Left kidney (tissue), 1 donor: ENCODE measurements at regions not wholly inside any gene's neighbourhood (a gene's known extent, or its start where the extent isn't known, plus 50 kb on each side); places are given as distances from the start of the nearest gene placed in this dataset.
"Not testable (repeated sequence)": the region's sequence is repeated elsewhere in the genome, so short reads cannot be mapped to it uniquely, and the experiment has no call there.

Experiments used
- DNase-seq: peaks from one replicate; pipeline ENCODE4 v3.0.0-alpha.2; 2013

DNA sequence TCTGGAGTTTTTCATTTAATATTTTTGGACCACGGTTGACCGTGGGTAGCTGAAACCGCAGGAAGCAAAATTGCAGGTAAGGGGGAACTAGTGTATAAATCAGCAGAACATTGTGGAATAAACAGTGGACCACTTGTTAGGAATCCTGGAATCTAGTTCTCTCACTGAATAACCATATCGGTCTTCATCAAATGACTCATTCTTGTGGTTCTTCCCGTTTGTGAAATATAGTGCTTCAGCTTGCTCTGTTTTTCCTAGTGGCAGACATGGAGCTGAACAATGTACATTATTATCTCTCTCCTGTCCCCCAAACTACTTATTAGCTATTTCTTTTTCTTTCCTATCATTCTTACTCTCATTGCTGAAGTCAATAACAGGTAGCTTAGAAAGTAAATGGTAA, 61.9 kb downstream of the HSPA13 start:
- no peak for DNase-seq

DNA sequence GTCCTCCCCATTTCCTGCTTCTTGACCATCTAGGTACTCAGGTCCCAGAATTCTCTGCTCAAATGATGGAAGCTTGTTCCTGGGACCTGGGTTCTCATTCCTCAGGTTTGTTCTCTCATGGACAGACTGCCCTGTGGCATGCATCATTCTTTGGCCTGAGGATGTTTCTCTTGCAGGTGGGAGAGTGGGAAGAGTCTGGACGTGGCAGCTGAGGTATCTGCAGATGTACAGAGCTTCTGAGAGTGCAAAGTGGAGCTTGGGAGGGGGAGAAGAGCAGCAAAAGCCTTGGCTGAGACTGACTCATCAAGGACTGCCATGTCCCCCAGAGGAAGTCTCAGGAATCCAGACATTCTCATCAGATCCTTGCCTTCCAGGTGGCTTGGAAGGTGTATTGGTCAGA, 63.1 kb downstream of the HSPA13 start:
- DNase-seq = no peak

DNA sequence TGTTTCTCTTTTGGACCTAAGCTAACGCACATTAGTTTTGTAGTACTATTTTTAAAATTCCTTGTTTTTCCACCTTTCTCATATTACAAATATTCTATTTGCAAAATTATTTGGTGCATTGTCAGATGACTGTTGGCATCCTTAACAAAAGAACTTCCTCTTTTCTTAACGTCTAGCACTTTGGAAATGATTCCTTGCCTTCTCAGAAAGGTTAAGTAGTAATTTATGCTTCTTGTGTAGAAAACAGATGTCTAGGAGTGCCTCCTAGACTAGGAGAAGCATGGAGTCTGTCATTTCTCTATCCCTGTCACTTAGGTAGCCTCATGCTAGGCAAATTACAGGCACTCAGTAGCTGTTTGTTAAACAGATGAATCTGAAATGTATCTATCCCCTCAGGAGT, 64.4 kb downstream of the HSPA13 start:
- no peak for DNase-seq

DNA sequence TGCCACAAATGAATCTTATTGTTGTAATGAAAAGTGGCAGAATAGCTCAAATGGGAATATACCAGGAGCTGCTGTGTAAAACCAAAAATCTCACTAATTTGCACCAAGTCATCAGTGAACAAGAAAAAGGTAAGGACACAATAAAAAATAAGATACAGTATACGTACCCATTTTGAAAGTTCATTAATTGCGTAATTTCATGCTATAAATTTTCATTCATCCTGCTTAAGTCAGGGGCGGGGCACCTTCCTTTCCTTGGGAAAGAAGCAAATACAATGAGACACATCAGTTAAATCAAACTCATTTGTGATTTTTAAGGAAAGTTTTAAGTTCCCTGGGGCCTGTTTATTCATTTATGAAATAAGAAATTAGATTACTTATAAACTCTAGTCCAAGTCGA, 65.4 kb downstream of the HSPA13 start:
- DNase-seq = no peak

DNA sequence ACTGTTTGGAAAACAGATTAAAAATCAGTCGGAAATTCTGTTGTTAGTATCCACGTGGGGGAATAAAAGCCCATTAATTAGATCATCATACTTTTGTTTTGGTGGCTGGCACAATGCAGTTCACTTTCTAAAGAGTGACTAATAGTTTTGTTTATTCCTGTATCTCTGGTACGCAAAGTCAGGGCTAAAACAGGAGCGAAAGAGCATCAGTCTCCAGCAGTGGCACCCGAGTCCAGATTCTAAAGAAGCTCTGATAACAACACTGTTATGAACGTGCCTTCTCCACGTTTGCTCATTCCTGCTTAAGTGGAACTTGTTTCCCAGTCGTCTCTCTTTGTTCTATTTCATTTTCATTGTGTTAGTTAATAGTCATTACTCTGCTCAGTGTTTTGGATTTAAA, 69.6 kb downstream of the HSPA13 start:
- DNase-seq = no peak

- peak; percentile 0 for DNase-seq
Measured at GRCh38 chr21:14312871-14313270, 70.1 kb downstream of the HSPA13 start.

- no peak for DNase-seq
Measured at GRCh38 chr21:14308234-14308633, 74.7 kb downstream of the HSPA13 start.

DNA sequence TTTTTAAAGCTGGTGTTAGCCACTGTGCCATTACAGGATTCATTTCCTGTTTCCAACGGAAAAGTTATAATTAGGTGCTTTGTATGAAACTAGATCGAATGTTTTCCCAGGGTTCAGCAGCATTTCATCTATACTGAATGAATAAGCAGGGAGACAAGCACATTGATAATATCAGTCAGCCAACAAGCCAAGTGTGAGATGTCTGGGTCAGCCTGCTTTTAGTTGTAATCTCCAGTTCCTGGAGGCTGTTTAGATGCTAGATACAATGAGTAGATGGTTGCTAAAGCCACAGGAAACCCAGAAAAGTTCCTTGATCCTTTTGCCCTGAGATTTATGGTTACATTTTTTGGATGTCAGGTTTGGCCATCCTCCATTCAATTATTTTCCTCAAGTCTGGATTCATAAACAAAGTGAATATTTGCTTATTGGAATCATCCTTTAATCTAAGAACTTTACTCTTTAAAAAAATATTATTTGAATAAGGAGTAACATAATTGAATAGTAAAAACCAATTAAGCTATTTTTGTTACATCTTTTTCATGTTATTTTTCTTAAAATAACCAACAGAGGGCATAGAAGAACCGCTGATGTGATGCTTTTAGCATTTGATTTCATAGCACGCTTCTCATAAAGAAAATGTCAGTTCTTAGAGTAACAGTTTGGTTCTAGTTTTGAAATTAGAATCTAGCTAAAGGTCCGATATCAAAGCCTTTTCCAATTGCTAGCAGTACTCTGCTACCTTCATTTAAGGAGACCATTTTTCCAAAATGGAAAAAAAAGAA, 76.6 kb downstream of the HSPA13 start:
- DNase-seq = no peak

- DNase-seq = no peak
Measured at GRCh38 chr21:14303731-14304488, 79.0 kb downstream of the HSPA13 start.

DNA sequence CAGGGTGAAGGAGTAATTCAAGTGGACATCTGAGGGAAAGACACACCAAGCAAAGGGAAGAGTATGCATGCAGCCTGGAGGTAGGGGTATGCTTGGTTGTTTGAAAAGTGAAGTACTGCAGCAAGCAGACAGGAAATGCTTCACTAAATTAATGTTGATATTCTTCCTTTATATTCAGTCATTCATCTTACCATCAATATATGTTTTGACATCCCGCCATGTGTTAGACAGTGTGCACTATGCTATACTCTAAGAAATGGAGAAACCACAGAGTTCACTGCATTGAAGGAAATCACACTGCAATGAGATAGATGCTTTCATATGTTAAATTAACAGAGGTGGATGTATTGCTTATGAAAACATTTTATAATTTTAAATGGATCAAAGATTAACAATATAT, 82.9 kb downstream of the HSPA13 start:
- no peak for DNase-seq

- DNase-seq = no peak
Measured at GRCh38 chr21:14290576-14290975, 74.6 kb downstream of the RBM11 start.

DNA sequence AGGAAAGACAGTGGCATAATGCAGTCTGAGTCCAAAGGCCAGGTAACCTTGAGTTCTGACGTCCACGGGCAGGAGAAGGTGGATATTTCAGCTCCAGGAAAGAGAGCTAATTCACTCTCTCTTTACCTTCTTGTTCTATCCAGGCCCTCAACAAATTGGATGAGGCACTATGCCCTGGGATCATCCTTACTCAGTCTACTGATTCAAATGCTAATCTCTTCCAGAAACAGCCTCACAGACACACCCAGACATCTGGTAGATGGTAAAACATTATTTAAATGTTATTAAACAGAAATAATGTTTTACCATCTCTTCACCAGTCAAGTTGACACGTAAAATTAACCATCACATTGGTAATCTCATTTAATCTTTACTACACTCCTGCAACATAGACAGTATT, 73.0 kb downstream of the RBM11 start:
- DNase-seq = no peak

DNA sequence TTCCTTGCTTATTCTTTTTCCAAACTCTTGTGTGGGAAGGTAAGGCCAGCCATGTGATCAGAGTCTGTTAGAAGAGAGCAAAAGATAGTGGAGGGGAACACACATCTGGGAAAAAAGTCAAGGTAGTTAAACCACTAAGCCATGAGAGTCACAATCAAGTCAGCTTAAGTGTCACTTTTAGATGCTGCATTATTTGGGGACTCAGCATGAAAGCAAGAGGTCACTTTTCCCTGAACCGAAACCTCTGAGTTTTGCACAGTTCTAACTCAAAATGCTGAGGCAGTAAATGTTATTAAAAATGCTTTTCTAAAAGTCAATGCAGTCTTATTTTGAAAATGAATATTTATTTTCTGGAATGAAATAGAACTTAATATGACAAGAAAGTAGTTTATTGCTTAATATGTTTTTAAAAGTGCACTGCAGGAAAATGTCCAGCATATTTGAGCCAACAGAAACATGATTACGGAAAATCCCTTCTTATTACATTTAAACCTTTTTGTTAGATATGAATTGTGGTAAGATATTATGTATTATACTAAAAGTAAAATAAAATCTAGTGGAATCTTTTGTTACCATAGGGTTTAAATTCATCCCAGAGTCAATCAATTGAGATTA, 69.3 kb downstream of the RBM11 start:
- DNase-seq = no peak

GRCh38 chr21:14284481-14284880, 68.5 kb downstream of the RBM11 start:
- DNase-seq = no peak

- not testable (repeated sequence) for DNase-seq
Measured at GRCh38 chr21:14281188-14281900, 65.4 kb downstream of the RBM11 start.
